Activated T-cell treated with anti-CD3 and anti-CD28 coated beads, Interleukin-2, amount 50 U/mL, for 48 hours (primary cell): ENCODE measurements at regions not wholly inside any gene's neighbourhood (a gene's known extent, or its start where the extent isn't known, plus 50 kb on each side); places are given as distances from the start of the nearest gene placed in this dataset.
"Not testable (repeated sequence)": the region's sequence is repeated elsewhere in the genome, so short reads cannot be mapped to it uniquely, and the experiment has no call there.

ENCODE experiments used
- DNase-seq, 2 experiments: peaks; one replicate each; pipeline ENCODE4 v3.0.0-alpha.2; 2020

DNA sequence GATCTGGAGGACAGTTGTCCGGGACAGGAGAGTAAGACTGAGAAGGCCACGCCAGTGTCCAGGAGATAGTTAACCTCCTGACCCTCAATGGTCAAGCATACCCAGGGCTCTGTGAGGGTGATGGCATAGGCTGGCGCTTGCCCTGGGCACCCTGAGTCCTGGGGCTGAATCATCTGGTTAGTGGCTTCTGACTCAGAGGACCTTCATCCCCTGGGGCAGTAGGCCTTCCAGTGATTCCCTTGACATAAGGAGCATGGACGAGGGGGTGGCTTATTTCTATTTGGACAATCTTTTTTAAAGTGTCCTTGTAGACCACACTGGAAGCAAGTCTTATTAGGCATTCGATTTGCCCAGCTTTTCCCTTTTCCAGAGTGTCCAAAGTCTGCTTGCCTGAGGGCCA lies 108.4 kb upstream of the SHISA3 start:
- not testable (repeated sequence) for DNase-seq

- DNase-seq, result not testable (repeated sequence)
Observed at GRCh38 chr4:42292192-42292591, 105.1 kb upstream of the SHISA3 start.

DNA sequence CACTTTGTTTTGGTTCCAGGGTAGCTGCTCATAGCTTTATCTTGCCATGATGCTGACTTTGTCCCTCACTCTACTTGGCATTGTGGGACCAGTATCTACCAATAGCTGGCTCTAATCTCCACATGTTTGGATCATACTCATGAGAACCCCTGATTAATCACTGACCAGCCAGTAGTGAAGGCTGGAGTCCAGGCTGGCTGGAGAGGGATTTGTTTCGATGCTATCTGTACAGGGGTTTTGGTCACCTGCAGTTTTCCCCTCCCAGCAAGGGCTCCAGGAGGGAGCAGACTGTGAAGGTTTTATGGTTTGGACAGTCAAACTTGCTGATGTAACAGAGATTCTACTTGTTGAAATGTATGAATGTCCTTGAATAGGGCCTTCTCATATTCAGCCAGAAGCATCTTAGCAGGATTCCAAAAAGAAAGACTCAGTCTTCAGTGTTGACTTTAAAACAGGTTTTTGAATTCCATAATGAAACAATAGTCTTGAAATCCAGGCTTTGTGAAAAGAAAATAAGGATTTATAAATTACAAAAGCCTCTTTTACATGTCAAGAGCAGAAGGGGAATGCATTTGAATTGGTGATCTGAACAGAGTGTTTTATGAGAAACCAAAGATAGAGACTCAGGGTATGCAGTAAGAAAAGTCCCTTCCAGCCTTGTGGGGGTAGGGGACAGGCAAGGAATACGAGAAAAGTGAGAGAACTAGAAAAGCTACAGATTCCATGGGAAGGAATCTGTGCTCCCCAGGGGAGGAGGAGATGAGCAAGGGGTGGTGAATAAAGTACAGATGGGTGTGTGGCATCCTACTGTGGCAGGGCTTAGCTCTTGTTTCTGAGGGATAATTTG lies 103.1 kb upstream of the SHISA3 start:
- no peak for DNase-seq

DNA sequence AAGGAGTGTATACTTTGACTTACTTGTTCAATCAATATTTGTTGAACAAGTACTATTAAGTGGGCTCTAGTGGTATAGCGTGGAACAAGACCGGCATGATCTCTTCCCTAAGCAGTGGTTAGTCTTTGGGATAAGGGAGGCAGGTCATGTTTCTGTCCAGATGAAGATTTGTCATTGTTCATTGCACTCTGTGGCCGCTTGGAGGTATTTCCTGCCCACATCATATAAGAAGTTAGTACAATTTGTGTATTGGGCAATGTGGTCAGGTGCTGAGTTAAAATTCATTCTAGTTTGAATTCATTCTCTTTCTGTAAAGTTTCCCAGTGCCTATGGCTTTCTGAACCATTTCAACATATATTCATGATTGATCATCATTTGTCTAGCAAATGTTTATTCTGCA lies 101.1 kb upstream of the SHISA3 start:
- DNase-seq, result no peak

DNA sequence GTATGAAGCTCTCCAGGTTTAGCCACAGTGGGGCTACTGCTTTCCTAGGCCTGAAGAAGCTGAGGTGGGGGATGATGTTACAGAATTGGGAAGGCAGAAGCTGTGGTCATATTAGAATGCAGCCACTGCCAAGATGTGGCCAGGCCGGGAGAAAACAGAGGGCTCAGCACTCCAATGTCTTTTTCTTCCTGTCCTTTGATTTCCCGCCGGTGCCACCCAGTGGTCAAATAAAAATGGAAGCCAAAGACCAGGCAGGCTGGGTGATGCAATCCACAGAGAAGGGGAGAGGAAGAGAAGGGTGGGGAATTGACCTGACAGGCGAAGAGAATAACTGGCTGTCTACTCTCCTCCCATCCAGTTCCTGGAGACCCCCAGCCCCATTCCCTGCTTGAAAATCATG lies 94.9 kb upstream of the SHISA3 start:
- DNase-seq, result peak in 1 of 2 experiments; percentile 19

- DNase-seq, result no peak
Observed at GRCh38 chr4:42306221-42307109, 90.8 kb upstream of the SHISA3 start.

DNA sequence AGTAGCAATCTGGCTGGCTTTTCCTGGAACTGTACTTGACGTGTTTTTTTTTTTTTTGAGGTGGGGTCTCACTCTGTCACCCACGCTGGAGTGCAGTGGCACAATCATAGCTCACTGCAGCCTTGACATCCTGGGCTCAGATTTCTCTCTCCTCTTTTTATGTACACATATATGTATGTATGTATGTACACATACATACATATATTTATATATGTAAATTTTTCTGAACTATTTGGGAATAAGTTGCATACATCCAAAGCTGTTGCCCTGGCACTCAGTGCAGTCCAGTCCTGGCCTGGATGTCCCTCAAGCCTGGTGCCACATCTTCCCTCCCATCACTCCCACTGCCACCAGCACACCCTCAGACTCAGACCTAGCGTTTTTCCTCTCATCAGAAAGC lies 89.0 kb upstream of the SHISA3 start:
- no peak for DNase-seq

DNA sequence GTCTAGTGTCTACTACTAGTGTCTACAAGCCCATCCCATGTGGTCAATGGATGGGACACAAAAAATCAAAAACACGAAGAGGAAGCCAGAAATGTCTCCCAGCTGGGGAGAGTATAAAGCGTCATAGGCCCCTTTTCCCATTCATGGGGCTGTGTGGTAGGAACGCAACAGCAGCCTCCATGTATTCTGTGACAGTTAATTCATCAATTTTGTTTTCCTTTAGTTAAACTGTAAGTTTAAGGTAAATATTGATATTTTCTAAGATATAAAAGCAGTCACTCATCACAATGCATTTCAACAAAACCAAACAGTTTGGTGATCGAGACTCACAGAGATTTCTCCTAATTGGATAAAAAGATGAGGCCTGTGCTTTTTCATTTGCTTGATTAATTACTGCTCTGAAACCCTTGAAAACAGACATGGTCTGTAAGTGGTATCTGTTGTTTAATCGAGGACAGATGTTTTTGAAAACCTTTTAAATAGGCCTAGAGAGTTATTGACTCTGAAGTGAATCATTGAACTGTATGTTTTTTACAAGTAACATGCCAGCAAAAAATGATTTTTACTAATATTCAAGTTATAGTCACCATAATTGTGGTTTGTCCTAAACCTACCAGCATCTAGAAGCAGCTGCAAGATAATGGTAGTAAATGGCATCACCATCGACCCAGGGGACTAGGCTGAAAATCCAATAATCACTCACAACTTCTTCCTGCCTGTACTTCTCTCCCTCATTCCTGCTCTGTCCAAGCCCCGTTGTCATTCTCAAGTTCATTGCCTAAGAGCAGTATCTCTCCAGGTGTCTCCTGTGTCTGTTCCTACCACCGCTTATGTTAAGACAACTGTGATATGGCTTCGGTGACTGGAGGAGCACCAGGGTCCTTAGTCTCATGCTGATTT lies 87.7 kb upstream of the SHISA3 start:
- no peak for DNase-seq

DNA sequence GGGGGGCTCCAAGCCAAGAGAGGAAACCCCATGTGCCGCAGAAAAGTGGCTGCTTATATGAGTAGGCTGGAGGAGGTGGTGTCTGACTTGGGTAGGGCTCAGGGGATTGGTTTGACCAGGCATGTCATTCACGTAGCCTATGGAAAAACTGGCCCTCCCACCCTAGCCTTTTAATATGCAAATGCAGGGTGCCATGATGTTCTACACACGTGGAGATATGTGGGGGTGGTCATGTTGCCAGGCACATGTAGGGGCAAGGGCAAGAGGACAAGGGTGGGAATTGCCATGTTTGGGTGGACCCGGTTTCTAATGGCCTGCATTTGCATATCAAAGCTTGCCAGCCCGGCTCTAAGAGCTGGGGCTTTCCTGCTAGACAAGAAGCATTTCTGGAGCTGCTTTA lies 86.9 kb upstream of the SHISA3 start:
- no peak for DNase-seq

- DNase-seq, result no peak
Observed at GRCh38 chr4:42310806-42311205, 86.5 kb upstream of the SHISA3 start.

GRCh38 chr4:42311591-42311990 lies 85.7 kb upstream of the SHISA3 start:
- DNase-seq, result no peak

DNA sequence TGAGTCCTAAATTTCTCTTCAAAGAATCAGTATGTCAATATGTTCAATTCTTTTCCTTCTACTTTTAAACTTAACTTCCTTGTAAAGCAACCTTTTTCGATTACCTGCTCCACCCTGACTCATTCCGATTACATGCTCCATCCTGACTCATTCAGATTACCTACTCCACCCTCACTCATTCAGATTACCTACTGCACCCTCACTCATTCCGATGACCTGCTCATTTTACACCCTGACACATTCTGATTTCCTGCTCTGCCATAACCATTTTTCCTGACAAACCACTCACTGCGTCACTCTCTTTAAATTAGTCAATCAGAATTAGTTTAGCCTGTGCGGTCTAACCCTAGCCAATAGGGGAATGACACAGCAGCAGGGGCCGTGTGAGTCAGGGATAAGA lies 83.9 kb upstream of the SHISA3 start:
- DNase-seq, result not testable (repeated sequence)

GRCh38 chr4:42313872-42314271 lies 83.4 kb upstream of the SHISA3 start:
- no peak for DNase-seq

GRCh38 chr4:42315231-42315630 lies 82.1 kb upstream of the SHISA3 start:
- no peak for DNase-seq

DNA sequence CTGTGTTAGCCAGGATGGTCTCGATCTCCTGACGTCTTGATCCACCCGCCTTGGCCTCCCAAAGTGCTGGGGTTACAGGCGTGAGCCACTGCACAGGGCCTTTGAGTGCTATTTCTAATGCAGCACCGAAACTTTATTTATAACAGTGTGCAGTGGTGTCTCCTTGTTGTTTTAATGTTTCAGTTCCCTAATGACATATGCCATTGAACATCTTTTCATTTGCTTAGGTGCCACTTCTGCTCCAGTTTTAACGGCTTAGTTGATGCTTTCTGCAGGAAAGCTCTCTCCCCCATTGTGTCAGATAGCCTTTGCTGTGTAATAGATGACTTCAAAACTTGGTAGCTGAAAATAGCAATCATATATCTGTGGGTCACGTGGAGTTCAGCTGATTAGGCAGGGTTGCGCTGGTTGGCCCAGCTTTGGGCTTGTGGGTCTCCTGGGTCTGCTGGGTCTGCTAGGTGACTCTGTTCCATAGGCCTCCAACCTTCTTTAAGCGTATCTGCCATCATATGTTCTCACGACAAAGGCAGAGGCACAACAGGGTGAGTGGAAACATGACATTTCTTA lies 76.4 kb upstream of the SHISA3 start:
- no peak for DNase-seq

DNA sequence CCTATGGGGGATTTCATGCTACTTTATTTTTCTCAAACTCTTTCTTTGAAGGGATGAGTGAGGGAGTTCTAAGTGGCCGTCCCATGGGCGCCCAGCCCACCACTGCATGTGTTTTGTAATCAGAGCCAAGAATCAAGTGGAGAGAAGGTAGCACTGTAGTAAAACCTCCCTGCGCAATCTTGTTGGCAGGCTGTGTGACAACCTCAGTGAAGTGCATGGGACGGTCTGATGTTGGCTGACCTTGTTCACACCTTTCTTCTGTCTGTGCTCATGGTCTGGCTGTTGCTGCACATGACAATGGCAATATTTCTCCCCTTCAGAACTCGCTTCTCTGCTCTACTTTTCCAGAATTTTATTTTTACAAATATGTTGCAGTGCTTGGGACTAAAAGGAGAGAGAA lies 71.2 kb upstream of the SHISA3 start:
- no peak for DNase-seq

- no peak for DNase-seq
Observed at GRCh38 chr4:42326524-42326923, 70.8 kb upstream of the SHISA3 start.

DNA sequence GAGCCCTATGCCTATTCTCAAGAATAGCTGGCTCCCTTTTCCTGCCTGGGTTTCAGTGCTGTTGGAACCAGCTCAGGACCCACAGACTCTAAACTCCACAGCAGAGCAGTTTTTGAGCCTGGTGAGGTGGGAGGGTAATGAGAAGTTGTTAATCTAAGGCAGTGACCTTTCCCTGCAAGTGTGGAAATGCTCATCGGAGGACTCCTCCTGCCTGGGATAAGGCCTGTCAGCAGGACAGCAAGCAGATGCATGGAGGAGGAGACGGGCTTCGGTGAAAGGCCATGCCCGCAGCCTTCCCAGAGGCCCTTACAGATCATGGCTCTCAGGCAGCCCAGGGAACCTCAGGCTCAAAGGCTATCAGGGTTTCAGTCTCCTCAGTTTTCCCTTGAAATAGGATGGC lies 70.0 kb upstream of the SHISA3 start:
- no peak for DNase-seq

GRCh38 chr4:42328978-42329377 lies 68.3 kb upstream of the SHISA3 start:
- no peak for DNase-seq

DNA sequence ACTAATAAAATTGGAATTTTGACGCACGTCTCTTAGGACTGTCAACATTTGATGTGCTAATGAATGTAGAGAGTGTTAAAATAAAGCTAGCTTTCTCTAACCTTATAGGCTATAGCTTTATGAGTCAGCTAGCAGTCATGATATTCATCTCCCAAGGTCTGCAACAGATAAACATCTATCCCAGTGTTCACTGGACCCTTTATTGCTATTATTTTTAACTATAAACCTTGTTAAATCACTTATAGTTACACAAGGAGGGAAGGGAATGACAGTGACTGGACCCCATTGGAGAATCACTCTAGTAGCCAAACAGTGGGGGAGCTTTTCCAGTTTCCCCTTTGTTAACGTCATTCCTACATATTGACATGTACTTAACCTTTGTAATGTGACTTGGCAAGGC lies 67.9 kb upstream of the SHISA3 start:
- no peak for DNase-seq

GRCh38 chr4:42330002-42330592 lies 67.2 kb upstream of the SHISA3 start:
- DNase-seq, result no peak

DNA sequence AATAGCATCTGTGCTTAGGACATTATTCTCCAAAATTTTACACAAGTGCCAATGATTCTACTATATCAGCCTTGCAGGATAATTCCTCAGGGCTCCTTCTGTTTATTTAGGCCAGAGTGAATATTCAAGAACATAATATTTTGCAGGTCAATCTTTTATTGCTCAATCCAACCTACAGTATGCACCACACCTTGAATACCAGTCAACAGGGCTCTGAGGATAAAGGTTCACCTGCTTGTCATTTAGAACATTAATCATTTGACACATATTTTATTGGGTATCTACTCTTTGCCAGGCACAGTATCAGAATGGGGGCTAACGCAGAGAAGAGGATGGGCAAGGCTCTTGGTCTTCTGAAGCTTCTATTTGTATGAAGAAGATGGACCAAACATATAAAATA lies 66.2 kb upstream of the SHISA3 start:
- DNase-seq, result no peak
